ENCODE measurements at regions not wholly inside any gene's neighbourhood (a gene's known extent, or its start where the extent isn't known, plus 50 kb on each side); places are given as distances from the start of the nearest gene placed in this dataset.

DNA sequence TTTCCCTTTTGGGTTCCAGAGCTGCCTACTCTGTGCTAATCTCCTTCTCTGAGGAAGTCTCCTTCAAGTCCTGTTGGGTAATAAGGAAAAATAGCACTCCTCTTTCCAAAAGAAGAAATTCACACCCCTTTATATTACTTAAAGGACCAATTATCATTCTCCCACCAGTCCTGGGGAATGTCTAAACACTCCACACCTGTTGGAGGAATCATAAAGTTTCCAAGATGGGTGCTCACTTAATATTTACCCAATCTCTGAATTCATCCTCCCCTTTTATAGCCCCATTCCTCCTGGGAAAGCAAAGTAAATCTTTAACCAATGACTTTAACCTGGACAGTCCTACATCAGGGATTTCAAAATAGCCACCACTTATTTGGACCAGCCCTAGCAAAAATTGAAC, 873.1 kb downstream of the KCNT2 start:
- TF ChIP-seq, protein P1, sequence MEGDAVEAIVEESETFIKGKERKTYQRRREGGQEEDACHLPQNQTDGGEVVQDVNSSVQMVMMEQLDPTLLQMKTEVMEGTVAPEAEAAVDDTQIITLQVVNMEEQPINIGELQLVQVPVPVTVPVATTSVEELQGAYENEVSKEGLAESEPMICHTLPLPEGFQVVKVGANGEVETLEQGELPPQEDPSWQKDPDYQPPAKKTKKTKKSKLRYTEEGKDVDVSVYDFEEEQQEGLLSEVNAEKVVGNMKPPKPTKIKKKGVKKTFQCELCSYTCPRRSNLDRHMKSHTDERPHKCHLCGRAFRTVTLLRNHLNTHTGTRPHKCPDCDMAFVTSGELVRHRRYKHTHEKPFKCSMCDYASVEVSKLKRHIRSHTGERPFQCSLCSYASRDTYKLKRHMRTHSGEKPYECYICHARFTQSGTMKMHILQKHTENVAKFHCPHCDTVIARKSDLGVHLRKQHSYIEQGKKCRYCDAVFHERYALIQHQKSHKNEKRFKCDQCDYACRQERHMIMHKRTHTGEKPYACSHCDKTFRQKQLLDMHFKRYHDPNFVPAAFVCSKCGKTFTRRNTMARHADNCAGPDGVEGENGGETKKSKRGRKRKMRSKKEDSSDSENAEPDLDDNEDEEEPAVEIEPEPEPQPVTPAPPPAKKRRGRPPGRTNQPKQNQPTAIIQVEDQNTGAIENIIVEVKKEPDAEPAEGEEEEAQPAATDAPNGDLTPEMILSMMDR (IDR thresholded peaks at IDR 0.05): no peak
- no peak for TF ChIP-seq POLR2A (IDR thresholded peaks at IDR 0.05)
